ENCODE measurements at regions not wholly inside any gene's neighbourhood (a gene's known extent, or its start where the extent isn't known, plus 50 kb on each side); places are given as distances from the start of the nearest gene placed in this dataset.

DNA sequence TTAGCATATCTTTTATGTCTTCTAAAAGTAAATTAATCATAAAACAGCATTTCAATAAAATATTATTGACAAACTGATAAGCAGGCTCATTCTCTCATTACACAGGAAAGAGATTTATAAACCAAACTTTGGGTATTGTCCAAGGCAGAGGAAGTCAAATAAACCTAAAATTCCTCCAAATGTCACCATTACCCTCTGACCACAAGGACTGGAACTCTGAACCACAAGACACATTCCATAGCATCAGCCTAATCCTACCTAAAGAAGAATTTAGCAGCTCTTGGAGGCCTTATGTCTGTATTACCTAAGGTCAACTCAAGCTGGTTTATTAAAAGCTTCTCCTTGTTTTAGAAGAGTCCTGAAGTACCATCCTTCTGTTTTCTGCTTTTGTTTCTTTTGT is 82.4 kb upstream of the SLC13A1 start:
- intact Hi-C loops (cut with DNase I) = no loop called here
- H3K27me3 ChIP-seq = no peaks in the 10 kb centered on the region
- H3K9me3 ChIP-seq = peaks cover 0 to 3% (median 0%) of the 10 kb centered on the region in 12 donors

DNA sequence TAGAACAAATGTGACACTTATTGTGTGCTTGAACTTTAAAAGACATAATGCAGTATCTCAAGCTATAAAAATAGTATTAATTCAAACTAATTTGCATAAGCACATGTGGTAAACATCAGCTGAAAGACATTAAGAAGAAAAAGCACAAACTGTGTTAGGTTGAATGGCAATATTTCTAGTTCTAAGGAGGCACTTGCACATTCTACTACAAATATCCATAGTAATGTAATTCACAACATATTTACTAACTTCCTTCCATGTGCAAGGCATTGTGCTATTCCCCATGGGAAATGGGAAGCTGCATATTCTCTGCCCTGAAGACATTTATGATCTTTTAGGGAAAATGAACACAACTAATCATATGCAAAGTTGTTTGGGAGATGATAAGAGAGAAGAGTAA is 80.2 kb upstream of the SLC13A1 start:
- TF ChIP-seq, protein P1, sequence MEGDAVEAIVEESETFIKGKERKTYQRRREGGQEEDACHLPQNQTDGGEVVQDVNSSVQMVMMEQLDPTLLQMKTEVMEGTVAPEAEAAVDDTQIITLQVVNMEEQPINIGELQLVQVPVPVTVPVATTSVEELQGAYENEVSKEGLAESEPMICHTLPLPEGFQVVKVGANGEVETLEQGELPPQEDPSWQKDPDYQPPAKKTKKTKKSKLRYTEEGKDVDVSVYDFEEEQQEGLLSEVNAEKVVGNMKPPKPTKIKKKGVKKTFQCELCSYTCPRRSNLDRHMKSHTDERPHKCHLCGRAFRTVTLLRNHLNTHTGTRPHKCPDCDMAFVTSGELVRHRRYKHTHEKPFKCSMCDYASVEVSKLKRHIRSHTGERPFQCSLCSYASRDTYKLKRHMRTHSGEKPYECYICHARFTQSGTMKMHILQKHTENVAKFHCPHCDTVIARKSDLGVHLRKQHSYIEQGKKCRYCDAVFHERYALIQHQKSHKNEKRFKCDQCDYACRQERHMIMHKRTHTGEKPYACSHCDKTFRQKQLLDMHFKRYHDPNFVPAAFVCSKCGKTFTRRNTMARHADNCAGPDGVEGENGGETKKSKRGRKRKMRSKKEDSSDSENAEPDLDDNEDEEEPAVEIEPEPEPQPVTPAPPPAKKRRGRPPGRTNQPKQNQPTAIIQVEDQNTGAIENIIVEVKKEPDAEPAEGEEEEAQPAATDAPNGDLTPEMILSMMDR (IDR thresholded peaks at IDR 0.05) = no peak
- no peak for TF ChIP-seq POLR2A (IDR thresholded peaks at IDR 0.05)
- Histone ChIP-seq H3K27me3 (no peaks in the 10 kb centered on the region), H3K4me1 (no peaks in the 10 kb centered on the region), H3K4me3 (no peak overlapping the region), H3K27ac (no peak overlapping the region), H3K9me3 (no peaks in the 10 kb centered on the region), H3K36me3 (no peaks in the 10 kb centered on the region)
- intact Hi-C loops (cut with DNase I) = no loop called here
- no peak for ATAC-seq
- no peak for DNase-seq

More for the DNA sequence above, 82.4 kb upstream of the SLC13A1 start:
- H3K4me3 ChIP-seq = no peak overlapping the region
- ATAC-seq = no peak
- no peaks in the 10 kb centered on the region for H3K36me3 ChIP-seq
- H3K27ac ChIP-seq = no peak overlapping the region
- no peak for TF ChIP-seq POLR2A (IDR thresholded peaks at IDR 0.05)
- TF ChIP-seq, protein P1 (IDR thresholded peaks at IDR 0.05) = no peak
- no peaks in the 10 kb centered on the region for H3K4me1 ChIP-seq
- no peak for DNase-seq

GRCh38 chr7:123275036-123275753 is 75.4 kb upstream of the SLC13A1 start:
- TF ChIP-seq, protein P1 (IDR thresholded peaks at IDR 0.05) = no peak
- TF ChIP-seq POLR2A (IDR thresholded peaks at IDR 0.05) = no peak
- no peaks in the 10 kb centered on the region for H3K9me3 ChIP-seq
- ATAC-seq (no peak), DNase-seq (no peak)
- no peaks in the 10 kb centered on the region for H3K27me3 ChIP-seq
- H3K36me3 ChIP-seq = no peaks in the 10 kb centered on the region
- no peaks in the 10 kb centered on the region for H3K4me1 ChIP-seq
- H3K4me3 ChIP-seq = no peak overlapping the region
- H3K27ac ChIP-seq = no peak overlapping the region
- intact Hi-C loops (cut with DNase I) = no loop called here
- WGBS, 4 donors = 91 to 98% (median 92%) methylated on average over 2 of the region's 2 CpGs

GRCh38 chr7:123273185-123273584 is 73.4 kb upstream of the SLC13A1 start:
- TF ChIP-seq, protein P1 (IDR thresholded peaks at IDR 0.05) = no peak
- no peak for TF ChIP-seq POLR2A (IDR thresholded peaks at IDR 0.05)
- H3K9me3 ChIP-seq = no peaks in the 10 kb centered on the region
- H3K36me3 ChIP-seq = no peaks in the 10 kb centered on the region
- no peaks in the 10 kb centered on the region for H3K27me3 ChIP-seq
- H3K4me3 ChIP-seq = no peak overlapping the region
- DNase-seq (no peak), ATAC-seq (no peak)
- no peak overlapping the region for H3K27ac ChIP-seq
- no peaks in the 10 kb centered on the region for H3K4me1 ChIP-seq
- intact Hi-C loops (cut with DNase I) = no loop called here
- 92 to 94% (median 93%) methylated on average over 4 of the region's 4 CpGs for WGBS, 4 donors

Measured in heart left ventricle (tissue), 16 donors.